ENCODE measurements at regions not wholly inside any gene's neighbourhood (a gene's known extent, or its start where the extent isn't known, plus 50 kb on each side); places are given as distances from the start of the nearest gene placed in this dataset.
"Not testable (repeated sequence)": the region's sequence is repeated elsewhere in the genome, so short reads cannot be mapped to it uniquely, and the experiment has no call there.

GRCh38 chr1:185393205-185393604, 76.2 kb upstream of the IVNS1ABP start:
- DNase-seq: no peak

- no peak for DNase-seq
Measured at GRCh38 chr1:185388815-185389214, 71.8 kb upstream of the IVNS1ABP start.

GRCh38 chr1:185388346-185388745, 71.3 kb upstream of the IVNS1ABP start:
- no peak for DNase-seq

- no peak for DNase-seq
Measured at GRCh38 chr1:185385991-185386390, 68.9 kb upstream of the IVNS1ABP start.

DNA sequence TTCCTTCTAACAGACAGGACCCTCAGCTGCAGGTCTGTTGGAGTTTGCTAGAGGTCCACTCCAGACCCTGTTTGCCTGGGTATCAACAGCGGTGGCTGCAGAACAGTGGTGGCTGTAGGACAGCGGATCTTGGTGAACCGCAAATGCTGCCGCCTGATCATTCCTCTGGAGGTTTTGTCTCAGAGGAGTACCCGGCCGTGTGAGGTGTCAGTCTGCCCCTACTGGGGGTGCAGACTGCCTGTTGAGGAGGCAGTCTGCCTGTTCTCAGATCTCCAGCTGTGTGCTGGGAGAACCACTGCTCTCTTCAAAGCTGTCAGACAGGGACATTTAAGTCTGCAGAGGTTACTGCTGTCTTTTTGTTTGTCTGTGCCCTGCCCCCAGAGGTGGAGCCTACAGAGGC, 66.8 kb upstream of the IVNS1ABP start:
- DNase-seq: not testable (repeated sequence)

DNA sequence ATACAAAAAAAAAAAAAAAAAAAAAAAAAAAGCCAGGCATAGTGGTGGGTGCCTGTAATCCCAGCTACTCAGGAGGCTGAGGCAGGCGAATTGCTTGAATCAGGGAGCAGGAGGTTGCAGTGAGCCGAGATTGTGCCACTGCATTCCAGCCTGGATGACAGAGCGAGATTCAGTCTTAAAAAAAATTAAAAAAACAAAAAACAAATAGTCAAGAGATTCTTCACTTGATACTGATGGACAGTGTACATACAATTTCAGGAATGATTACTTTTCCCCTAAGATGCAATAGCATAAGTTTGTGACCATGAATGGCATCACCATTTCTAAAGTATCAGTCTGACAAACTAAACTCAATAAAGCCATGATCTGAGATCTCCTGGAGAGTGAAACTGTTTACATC, 60.8 kb upstream of the IVNS1ABP start:
- DNase-seq: no peak

DNA sequence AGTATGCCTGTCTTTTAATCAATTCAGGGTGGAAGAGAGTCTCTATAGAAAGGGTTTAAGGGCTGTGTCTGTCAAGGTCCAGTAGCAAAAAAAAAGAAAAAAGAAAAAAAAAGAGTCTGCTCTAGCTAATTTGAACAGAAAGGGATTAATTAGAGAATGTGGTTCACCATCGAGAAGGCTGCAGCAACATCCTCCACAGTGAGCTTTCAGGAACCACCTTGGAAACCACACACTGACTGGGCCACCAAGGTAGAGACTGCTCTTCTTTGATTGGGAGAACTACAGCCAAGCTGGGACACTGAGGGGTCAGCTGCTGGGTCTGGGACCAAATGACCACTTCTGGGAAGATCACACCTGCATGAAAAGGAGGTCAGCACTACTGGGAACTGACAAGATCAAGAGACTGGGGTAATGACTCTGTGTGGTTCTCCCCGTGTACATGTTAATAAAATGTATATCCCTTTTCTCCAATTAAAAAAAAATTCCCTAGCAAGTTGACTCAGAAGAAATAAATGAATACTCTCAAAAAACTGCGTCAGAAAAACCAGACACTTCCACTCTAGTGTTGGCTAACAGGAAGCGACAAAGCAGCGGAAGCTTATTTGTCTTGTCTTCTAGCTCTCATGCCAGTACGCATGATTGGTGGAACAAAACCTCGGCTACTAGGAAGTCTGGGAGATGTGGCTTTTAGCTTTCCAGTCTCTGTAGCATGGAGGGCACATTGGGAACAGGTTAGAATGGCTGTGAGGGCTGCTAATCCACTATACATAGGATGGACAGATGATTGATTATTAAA, 60.0 kb upstream of the IVNS1ABP start:
- DNase-seq: no peak

DNA sequence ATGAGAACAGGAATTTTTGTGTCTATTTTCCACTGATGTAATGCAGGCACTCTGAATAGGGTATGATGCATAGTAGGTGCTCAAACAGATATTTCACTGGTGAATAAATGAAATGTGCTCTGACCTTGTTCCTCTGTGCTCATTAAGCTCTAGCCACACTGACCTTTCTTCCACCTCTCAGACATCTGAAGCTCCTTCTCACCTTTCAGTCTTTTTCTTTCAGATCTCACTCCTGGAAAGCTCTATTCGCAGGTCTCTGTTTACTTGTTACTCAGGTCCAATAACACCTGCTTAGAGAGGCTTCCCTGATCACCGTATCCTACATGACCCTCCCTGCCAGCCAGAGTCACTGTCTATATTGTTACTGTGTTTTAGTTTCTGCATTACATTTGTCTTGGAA, 59.2 kb upstream of the IVNS1ABP start:
- no peak for DNase-seq

DNA sequence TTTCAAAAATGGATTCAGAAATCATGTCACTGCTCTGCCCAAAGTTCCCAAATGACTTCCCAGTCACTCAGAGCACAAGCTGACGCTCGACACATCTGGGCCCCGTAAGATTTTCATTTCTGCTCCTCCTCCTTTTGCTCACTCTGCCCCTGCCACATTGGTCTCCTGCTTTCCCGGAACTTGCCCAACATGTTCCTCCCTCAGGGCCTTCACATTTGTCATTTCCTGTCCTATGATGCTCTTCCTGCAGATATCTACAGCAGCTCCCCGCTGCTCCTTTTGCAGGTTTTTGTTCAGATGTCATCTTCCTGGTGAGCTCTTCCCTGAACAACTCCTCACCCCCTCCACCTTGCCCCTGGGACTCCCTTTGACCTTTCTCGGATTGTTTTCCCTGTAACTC, 58.5 kb upstream of the IVNS1ABP start:
- DNase-seq: no peak

DNA sequence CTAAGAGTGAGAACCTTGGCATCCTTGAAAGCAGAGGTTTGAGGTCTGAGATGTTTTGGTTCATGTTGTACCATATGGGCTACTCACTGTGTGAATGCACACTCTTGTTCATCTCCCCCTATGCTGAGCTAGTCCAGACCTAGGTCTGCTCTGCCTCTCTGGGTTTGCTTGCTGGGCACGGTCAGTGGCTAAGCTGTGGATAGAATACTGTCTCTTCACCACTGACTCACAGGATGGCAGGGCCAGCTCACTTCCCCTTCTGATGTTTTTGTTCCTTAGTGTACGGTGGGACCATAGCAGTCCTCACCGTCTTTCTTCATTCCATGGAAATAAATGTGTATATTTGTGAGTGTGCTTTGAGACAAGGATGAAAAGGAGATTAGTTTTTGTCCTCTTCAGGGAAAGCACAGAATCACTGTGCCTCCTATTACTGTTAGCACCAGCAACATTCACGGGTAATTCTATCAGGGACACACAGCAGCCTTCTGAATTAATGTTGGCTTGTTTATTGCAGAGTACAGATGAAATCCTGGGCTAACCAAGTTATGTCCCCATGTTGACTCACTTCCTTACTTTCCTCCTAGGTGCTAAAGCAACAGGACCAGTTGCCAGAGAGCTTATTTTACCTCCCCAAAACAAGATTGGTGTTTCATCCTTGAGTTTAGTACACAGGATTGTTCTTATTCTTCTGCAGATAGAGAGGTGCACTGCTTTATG, 56.9 kb upstream of the IVNS1ABP start:
- no peak for DNase-seq

DNA sequence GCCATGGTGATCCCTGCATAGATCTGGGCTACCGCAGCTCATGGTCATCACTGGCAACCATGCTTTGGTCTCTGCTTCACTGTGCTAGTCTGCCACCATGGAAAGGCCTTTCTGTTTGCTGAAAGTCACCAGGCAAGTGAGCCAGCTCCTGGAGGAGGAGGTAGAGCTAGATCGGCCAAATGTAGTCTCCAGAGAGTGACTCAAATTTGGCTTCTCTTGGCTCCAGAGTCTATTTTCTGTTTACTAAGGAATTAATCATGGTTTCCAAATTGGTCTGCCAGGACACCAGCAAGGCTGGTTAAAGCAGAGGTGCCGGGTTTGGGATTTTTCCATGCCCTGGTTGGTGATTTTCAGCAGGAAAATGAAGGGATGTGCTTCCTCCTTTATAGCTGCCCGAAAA, 52.7 kb upstream of the IVNS1ABP start:
- DNase-seq: no peak

GRCh38 chr1:185368913-185369491, 52.0 kb upstream of the IVNS1ABP start:
- DNase-seq: no peak

DNA sequence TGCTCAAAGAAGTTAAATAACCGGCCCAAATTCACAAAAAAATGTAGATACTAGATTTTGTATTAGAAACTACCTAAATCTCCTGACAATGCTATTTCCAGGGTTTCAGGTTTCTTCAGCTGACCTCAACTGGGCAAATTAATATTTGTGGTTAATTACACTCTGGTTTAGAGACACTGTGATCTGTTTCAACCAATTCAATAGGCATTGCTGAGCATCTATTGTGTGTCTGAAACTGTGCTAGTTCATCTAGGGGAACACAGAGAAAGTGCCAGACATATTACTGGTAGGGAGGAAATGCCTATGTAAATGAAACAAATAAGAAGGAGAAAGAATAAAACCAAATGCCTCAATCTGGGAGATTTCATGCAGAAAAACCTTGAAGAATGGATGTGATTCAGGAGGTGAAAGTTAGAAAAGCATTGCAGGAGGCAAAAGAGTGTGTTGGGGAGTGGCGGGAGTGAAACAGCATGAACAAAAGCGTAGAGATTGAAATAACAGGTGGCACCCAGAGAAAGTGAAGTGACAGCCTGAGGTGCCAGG, 51.3 kb upstream of the IVNS1ABP start:
- DNase-seq: no peak

DNA sequence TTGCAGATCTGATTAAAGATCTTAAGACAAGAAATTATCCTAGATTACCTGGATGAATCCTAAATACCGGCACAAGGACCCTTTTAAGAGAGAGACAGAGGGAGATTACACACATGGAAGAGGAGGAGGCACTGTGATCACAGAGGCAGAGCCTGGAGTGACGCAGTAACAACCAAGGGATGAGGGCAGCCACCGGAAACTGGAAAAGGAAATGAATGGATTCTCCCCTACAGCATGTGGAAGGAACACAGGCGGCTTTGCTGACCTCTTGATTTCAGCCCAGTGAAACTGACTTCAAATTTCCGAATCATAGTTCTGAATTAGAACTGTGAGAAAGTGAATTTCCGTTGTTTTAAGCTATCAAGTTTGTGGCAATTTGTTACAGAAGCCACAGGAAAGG, 50.2 kb upstream of the IVNS1ABP start:
- no peak for DNase-seq
